IPS DF 6.9 (cell line): ENCODE measurements at regions not wholly inside any gene's neighbourhood (a gene's known extent, or its start where the extent isn't known, plus 50 kb on each side); places are given as distances from the start of the nearest gene placed in this dataset.

Source experiments
- DNase-seq: peaks from one replicate; pipeline ENCODE4 v3.0.0-alpha.2; 2013; ENCODE audit warnings: low read depth, low spot score
- H3K27ac ChIP-seq: one replicate; pipeline ENCODE4 v1.5.1; 2013; ENCODE audit warnings: low read length, control low read depth
- H3K27me3 ChIP-seq: 2 replicates; pipeline ENCODE4 v1.6.1; 2013; ENCODE audit warnings: mild to moderate bottlenecking, low read length; ENCODE audit not compliant: control insufficient read depth, insufficient read depth
- H3K36me3 ChIP-seq: 2 replicates; pipeline ENCODE4 v1.6.1; 2013; ENCODE audit warnings: low read length; ENCODE audit not compliant: control insufficient read depth, insufficient read depth
- H3K4me1 ChIP-seq: 2 replicates; pipeline ENCODE4 v1.6.1; 2013; ENCODE audit warnings: low read length; ENCODE audit not compliant: control insufficient read depth, insufficient read depth
- H3K4me3 ChIP-seq: 2 replicates; pipeline ENCODE4 v1.5.1; 2013; ENCODE audit warnings: mild to moderate bottlenecking, low read length
- H3K9me3 ChIP-seq: 2 replicates; pipeline ENCODE4 v1.6.1; 2013; ENCODE audit warnings: low read length, inconsistent platforms; ENCODE audit not compliant: control insufficient read depth, insufficient read depth
- WGBS: extraction: QIAGEN DNeasy Blood & Tissue Kit; methylation state at CpG from one replicate; pipeline ENCODE4 v1.1.7; 2013; ENCODE audit warnings: mixed read lengths, missing lambda C conversion rate; ENCODE audit not compliant: insufficient read length, insufficient coverage; 5-methylcytosine and 5-hydroxymethylcytosine counted together

- no peaks in the 10 kb centered on the region for H3K36me3 ChIP-seq
- no peak overlapping the region for H3K27ac ChIP-seq
- WGBS, result no CpG with 5 or more reads among the region's 3 CpGs
- no peak overlapping the region for H3K4me3 ChIP-seq
- no peak for DNase-seq
- H3K4me1 ChIP-seq, result no peaks in the 10 kb centered on the region
- no peaks in the 10 kb centered on the region for H3K9me3 ChIP-seq
- H3K27me3 ChIP-seq, result no peaks in the 10 kb centered on the region
These were observed 222.4 kb downstream of the KDR start for GRCh38 chr4:54902976-54903375.

DNA sequence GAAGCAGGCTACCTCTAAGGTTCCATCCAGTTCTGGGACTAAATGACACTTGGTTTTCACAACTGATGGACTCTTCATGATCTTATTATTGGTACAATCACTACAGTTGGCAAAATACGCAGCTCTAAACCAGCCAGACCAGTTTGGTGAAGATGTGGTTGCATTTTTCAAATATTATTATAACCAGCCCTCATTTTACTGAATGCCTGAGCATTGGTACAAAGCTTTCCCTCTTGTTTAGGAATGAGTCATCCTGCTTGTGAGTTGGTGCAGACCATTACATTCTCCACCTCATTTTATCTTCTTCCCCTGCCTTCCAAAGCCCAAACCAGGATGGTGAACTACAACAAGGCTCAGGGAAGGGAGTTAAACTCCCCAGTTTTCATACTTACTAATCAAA lies 223.1 kb downstream of the KDR start:
- no peak overlapping the region for H3K4me3 ChIP-seq
- no peak for DNase-seq
- H3K27me3 ChIP-seq, result no peaks in the 10 kb centered on the region
- WGBS, result no CpG with 5 or more reads among the region's 1 CpG
- H3K36me3 ChIP-seq, result no peaks in the 10 kb centered on the region
- H3K9me3 ChIP-seq, result no peaks in the 10 kb centered on the region
- H3K27ac ChIP-seq, result no peak overlapping the region
- H3K4me1 ChIP-seq, result no peaks in the 10 kb centered on the region

GRCh38 chr4:54901202-54901601 lies 224.2 kb downstream of the KDR start:
- Histone ChIP-seq H3K27me3 (no peaks in the 10 kb centered on the region), H3K27ac (no peak overlapping the region), H3K4me1 (no peaks in the 10 kb centered on the region), H3K4me3 (no peak overlapping the region), H3K9me3 (no peaks in the 10 kb centered on the region), H3K36me3 (no peaks in the 10 kb centered on the region)
- WGBS, result no CpG with 5 or more reads among the region's 1 CpG
- no peak for DNase-seq

- DNase-seq, result no peak
- Histone ChIP-seq H3K27me3 (no peaks in the 10 kb centered on the region), H3K27ac (no peak overlapping the region), H3K36me3 (no peaks in the 10 kb centered on the region), H3K4me3 (no peak overlapping the region), H3K9me3 (no peaks in the 10 kb centered on the region), H3K4me1 (no peaks in the 10 kb centered on the region)
- WGBS, result no CpG with 5 or more reads among the region's 2 CpGs
These were observed 226.6 kb downstream of the KDR start for GRCh38 chr4:54898656-54899340.

DNA sequence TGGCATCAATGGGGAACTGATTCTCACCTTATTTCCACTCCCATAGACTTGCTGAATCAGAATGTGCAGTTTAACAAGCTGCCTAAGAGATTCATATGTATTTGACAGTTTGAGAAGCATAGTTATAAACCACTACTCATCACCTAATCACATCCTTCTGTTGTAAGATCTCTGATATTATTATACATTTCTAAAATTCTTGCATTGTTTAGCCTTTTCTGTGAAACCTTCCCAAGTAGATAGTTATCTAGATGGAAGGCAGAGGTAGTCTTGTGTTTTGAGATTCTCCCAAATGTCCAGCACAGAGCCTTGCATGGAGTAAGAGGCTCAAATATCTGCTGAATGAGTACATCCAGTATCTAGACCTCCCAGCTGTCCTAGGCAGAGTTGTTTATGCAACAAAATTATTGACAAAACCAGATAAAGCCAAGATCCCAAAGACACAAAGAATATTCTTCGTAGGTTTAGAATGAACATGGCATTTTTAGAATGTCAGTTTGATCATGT lies 227.3 kb downstream of the KDR start:
- H3K4me3 ChIP-seq, result no peak overlapping the region
- DNase-seq, result no peak
- H3K27me3 ChIP-seq, result no peaks in the 10 kb centered on the region
- no peaks in the 10 kb centered on the region for H3K9me3 ChIP-seq
- H3K27ac ChIP-seq, result no peak overlapping the region
- no peaks in the 10 kb centered on the region for H3K4me1 ChIP-seq
- H3K36me3 ChIP-seq, result no peaks in the 10 kb centered on the region
- no CpG with 5 or more reads among the region's 1 CpG for WGBS

DNA sequence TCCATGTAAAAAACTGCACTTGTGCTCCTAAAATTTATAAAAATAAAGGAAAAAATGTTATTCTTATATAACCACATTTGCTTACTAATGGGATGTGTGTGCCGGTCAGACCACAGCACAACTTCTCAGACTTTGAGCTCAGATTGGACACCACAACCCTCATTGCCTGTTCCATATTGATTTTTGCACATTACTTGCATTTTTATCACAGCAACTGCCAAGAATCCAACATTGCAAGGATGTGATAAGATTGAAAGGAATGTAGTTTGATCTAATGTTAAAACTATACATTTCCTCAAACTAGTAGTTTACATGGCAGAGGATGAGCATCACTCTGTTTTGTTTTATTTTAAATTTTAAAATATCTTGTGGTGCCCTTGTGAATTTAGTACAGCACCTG lies 227.8 kb downstream of the KDR start:
- DNase-seq, result no peak
- Histone ChIP-seq H3K27ac (no peak overlapping the region), H3K4me1 (no peaks in the 10 kb centered on the region), H3K27me3 (no peaks in the 10 kb centered on the region), H3K36me3 (no peaks in the 10 kb centered on the region), H3K4me3 (no peak overlapping the region), H3K9me3 (no peaks in the 10 kb centered on the region)
- WGBS, result no CpG with 5 or more reads among the region's 1 CpG

DNA sequence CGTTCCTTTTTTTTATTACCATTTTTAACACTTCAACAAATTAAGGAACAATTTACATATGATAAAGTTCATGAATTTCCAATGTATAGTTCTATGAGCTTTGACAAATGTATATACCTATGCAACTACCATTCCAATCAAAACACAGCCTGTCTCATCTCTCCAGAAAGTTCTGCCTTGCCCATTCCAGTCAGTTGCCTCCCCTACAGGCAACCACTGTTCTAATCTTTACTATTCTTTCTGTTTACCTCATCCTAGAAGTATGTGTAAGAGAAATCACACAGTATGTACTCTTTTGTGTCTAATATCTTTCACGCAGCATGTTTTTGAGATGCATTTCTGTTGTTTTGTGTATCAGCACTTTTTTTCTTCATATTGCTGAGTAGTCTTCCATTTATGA lies 224.9 kb downstream of the KIT start:
- Histone ChIP-seq H3K36me3 (no peaks in the 10 kb centered on the region), H3K4me1 (no peaks in the 10 kb centered on the region), H3K9me3 (no peaks in the 10 kb centered on the region), H3K27me3 (no peaks in the 10 kb centered on the region), H3K27ac (no peak overlapping the region), H3K4me3 (no peak overlapping the region)
- 100% methylated on average over 1 of the region's 2 CpGs for WGBS
- no peak for DNase-seq

- no peak overlapping the region for H3K4me3 ChIP-seq
- no peaks in the 10 kb centered on the region for H3K27me3 ChIP-seq
- H3K27ac ChIP-seq, result no peak overlapping the region
- no peaks in the 10 kb centered on the region for H3K36me3 ChIP-seq
- DNase-seq, result no peak
- no peaks in the 10 kb centered on the region for H3K9me3 ChIP-seq
- H3K4me1 ChIP-seq, result no peaks in the 10 kb centered on the region
These were observed 221.8 kb downstream of the KIT start for GRCh38 chr4:54879576-54879975.

DNA sequence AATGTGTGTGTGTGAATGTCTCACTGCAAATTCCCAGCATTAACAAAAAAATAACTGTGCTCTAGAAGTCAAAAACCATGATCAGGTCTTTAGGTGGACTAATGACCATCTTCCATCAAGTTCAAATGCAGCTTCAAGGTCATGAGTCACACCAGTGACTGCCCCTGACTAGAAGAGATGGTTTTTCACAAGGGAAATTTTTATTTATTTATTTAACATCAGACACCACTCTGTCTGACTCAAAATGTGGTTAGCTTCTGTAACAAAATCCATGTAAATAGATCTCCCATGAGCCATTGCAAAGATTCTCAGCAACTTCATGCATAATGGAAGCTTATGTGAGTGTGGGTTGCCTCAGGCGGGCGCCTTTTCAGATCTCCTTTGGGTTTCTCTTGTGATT lies 219.2 kb downstream of the KIT start:
- Histone ChIP-seq H3K36me3 (no peaks in the 10 kb centered on the region), H3K4me3 (no peak overlapping the region), H3K27me3 (no peaks in the 10 kb centered on the region), H3K4me1 (no peaks in the 10 kb centered on the region), H3K9me3 (no peaks in the 10 kb centered on the region), H3K27ac (no peak overlapping the region)
- no CpG with 5 or more reads among the region's 2 CpGs for WGBS
- DNase-seq, result no peak

- Histone ChIP-seq H3K27me3 (no peaks in the 10 kb centered on the region), H3K36me3 (no peaks in the 10 kb centered on the region), H3K4me1 (no peaks in the 10 kb centered on the region), H3K27ac (no peak overlapping the region), H3K4me3 (no peak overlapping the region), H3K9me3 (no peaks in the 10 kb centered on the region)
- WGBS, result no CpG with 5 or more reads among the region's 3 CpGs
- DNase-seq, result no peak
These were observed 214.5 kb downstream of the KIT start for GRCh38 chr4:54872261-54872660.

DNA sequence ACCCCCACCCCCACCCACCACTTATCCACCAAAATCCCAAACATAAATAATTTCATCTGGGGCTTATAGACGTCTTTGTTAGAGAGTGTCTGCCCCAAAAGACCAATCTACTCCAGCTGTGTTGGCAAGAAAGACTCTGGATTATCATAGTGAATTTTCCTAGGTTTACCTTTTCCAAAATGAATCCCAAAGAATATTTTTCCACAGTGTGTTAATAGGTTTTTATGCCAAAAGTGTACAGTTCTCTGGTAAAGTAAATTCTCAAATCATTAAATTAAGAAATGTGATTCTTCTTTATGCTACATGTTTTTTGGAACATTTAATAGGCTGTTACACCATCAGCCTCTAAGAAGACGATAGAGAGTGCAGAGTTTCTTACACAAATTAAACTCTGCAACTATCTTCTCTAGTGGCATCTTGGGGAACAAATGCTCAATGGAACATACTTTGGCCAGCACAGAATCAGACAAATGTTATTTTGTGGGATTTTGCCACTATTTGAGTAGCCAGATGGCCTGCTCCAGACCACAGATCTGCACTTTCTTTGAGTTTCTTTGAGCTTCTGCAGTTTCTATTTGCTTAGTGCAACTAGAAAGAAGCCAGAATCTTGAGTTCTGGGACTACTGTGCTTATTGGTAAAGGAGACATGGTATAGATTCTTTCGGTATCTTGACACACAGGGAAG lies 206.0 kb downstream of the KIT start:
- no peaks in the 10 kb centered on the region for H3K9me3 ChIP-seq
- no peaks in the 10 kb centered on the region for H3K27me3 ChIP-seq
- no peak overlapping the region for H3K4me3 ChIP-seq
- WGBS, result no CpG with 5 or more reads among the region's 3 CpGs
- H3K4me1 ChIP-seq, result no peaks in the 10 kb centered on the region
- DNase-seq, result no peak
- H3K27ac ChIP-seq, result no peak overlapping the region
- H3K36me3 ChIP-seq, result no peaks in the 10 kb centered on the region
